Muscle of leg (tissue), 3 donors: ENCODE measurements at regions not wholly inside any gene's neighbourhood (a gene's known extent, or its start where the extent isn't known, plus 50 kb on each side); places are given as distances from the start of the nearest gene placed in this dataset.
A peak's percentile ranks its signal among the peaks of the same experiment; 100 is the strongest.
"Not testable (repeated sequence)": the region's sequence is repeated elsewhere in the genome, so short reads cannot be mapped to it uniquely, and the experiment has no call there.

Experiments
- DNase-seq: peaks from one replicate; pipeline ENCODE4 v3.0.0; 2013
- H3K27ac ChIP-seq: one replicate; pipeline ENCODE4 v1.5.1; 2013; ENCODE audit warnings: mild to moderate bottlenecking, low read length, control low read depth
- H3K27me3 ChIP-seq: one replicate; pipeline ENCODE4 v1.6.1; 2013; ENCODE audit warnings: low read length; ENCODE audit not compliant: control insufficient read depth, insufficient read depth
- H3K36me3 ChIP-seq: one replicate; pipeline ENCODE4 v1.6.1; 2013; ENCODE audit warnings: low read length; ENCODE audit not compliant: control insufficient read depth, insufficient read depth
- H3K4me1 ChIP-seq: one replicate; pipeline ENCODE4 v1.6.1; 2013; ENCODE audit warnings: low read length; ENCODE audit not compliant: control insufficient read depth, insufficient read depth
- H3K4me3 ChIP-seq: one replicate; pipeline ENCODE4 v1.5.1; 2013; ENCODE audit warnings: low read length, control low read depth
- H3K9me3 ChIP-seq: replicated peaks from 2 replicates; pipeline ENCODE4 v1.6.1; 2013; ENCODE audit warnings: low read depth, low read length; ENCODE audit not compliant: control insufficient read depth
- WGBS: methylation state at CpG from one replicate; pipeline ENCODE4 v1.1.5; 2013; ENCODE audit warnings: missing lambda C conversion rate; ENCODE audit not compliant: insufficient coverage; 5-methylcytosine and 5-hydroxymethylcytosine counted together

DNA sequence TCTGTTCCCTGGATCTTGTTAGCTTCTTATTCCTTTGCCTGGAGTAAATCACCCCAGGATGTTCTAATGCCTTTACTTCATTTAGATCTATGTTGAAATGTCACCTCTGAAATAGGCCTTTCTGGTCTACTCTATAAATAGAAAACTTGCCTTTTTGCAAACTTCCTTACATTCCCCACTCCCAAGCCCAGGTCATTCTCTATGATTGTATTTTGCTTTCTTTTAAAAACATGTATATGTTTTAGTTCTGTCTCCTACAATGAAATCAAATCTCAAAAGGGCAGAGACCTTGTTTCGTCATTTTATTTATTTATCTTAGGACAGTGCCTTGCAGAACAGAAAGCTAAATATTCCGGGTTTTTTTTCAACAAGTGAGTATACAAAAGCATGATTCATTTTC is 1657.7 kb upstream of the C9orf72 start:
- Histone ChIP-seq H3K36me3 (no peaks in the 10 kb centered on the region), H3K27ac (no peak overlapping the region), H3K9me3 (no peaks in the 10 kb centered on the region), H3K27me3 (no peaks in the 10 kb centered on the region), H3K4me1 (no peaks in the 10 kb centered on the region), H3K4me3 (no peak overlapping the region)
- no CpG with 5 or more reads among the region's 2 CpGs for WGBS
- no peak for DNase-seq

GRCh38 chr9:29233193-29233592 is 1659.9 kb upstream of the C9orf72 start:
- Histone ChIP-seq H3K4me1 (no peaks in the 10 kb centered on the region), H3K27me3 (no peaks in the 10 kb centered on the region), H3K4me3 (no peak overlapping the region), H3K36me3 (no peaks in the 10 kb centered on the region), H3K27ac (no peak overlapping the region), H3K9me3 (no peaks in the 10 kb centered on the region)
- WGBS: no CpG with 5 or more reads among the region's 2 CpGs
- DNase-seq: no peak

GRCh38 chr9:29241320-29241719 is 1668.0 kb upstream of the C9orf72 start:
- H3K27me3 ChIP-seq: no peaks in the 10 kb centered on the region
- WGBS: no CpG with 5 or more reads among the region's 1 CpG
- H3K4me3 ChIP-seq: no peak overlapping the region
- no peaks in the 10 kb centered on the region for H3K4me1 ChIP-seq
- no peak for DNase-seq
- no peak overlapping the region for H3K27ac ChIP-seq
- H3K36me3 ChIP-seq: no peaks in the 10 kb centered on the region
- H3K9me3 ChIP-seq: no peaks in the 10 kb centered on the region

DNA sequence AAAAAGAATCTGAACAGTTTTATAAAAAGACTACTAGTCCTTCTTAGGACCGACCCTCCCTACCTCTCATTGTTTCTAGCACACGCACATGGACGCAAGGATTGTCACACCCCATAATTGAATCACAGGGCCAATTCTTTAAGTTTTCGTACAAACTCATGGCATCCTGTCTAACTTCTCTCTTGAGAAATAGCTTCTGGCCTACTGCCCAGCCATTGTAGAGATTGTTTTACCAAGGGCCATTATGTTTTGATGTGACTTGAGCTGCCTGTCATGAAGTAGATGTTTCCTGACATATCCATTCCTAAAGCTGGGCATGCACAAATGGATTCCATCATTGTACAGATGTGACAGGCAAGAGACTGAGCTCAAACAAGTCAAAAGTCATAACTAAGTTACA is 1672.1 kb upstream of the C9orf72 start:
- no peak overlapping the region for H3K4me3 ChIP-seq
- WGBS: 100% methylated on average over 1 of the region's 4 CpGs
- H3K4me1 ChIP-seq: no peaks in the 10 kb centered on the region
- H3K27ac ChIP-seq: no peak overlapping the region
- peak; percentile 5 for DNase-seq
- no peaks in the 10 kb centered on the region for H3K36me3 ChIP-seq
- H3K27me3 ChIP-seq: no peaks in the 10 kb centered on the region
- no peaks in the 10 kb centered on the region for H3K9me3 ChIP-seq

GRCh38 chr9:29270400-29270799 is 1697.1 kb upstream of the C9orf72 start:
- not testable (repeated sequence) for DNase-seq, H3K27ac ChIP-seq
- 95% methylated on average over 4 of the region's 8 CpGs for WGBS

DNA sequence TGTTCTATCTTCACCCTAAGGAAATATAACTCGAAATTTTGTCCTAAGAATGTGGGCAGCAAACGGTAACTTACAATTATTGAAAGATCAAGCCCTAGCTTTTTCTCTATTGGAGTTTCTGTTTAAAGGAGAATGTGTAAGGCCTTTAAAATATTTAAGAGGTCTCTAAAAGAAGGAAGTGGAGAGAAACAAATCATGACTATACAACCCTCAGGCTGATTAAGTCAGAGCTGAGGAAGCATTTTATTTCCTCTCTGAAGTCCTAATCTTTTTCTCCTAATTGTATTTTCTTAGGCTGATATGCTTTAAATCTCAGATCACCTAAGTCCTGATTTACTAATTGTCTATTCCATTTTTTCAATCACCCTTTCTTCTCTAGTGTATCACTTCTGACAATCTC is 1708.8 kb upstream of the C9orf72 start:
- no peaks in the 10 kb centered on the region for H3K4me1 ChIP-seq
- H3K27me3 ChIP-seq: no peaks in the 10 kb centered on the region

More at GRCh38 chr9:29270400-29270799, 1697.1 kb upstream of the C9orf72 start:
- not testable (repeated sequence) for H3K9me3 ChIP-seq, H3K27me3 ChIP-seq, H3K36me3 ChIP-seq, H3K4me1 ChIP-seq, H3K4me3 ChIP-seq

DNA sequence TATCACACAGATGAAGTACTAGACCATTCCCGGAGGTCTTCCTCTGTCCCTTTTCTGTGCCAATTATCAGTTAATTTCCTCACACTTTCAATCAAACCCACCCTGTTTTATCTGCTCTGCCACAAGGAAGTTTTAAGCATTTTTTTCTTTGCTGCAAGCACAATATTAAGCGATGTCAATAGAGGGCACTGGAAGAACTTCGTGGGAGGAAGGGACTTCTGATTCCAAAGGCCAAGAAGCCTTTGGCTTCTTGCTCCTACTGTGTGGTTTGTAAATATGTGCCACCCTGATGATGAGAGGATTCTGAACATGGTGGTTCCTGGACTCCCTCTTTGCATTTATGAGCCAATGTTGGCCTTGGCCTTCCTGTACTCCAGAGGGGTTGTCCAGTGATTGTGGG is 1712.5 kb upstream of the C9orf72 start:
- no peak overlapping the region for H3K4me3 ChIP-seq
- DNase-seq: no peak
- no peak overlapping the region for H3K27ac ChIP-seq
- H3K27me3 ChIP-seq: no peaks in the 10 kb centered on the region
- WGBS: 51% methylated on average over 2 of the region's 3 CpGs
- H3K9me3 ChIP-seq: no peaks in the 10 kb centered on the region
- H3K36me3 ChIP-seq: no peaks in the 10 kb centered on the region
- no peaks in the 10 kb centered on the region for H3K4me1 ChIP-seq

More for the DNA sequence above, 1708.8 kb upstream of the C9orf72 start:
- Histone ChIP-seq H3K9me3 (no peaks in the 10 kb centered on the region), H3K4me3 (no peak overlapping the region), H3K36me3 (no peaks in the 10 kb centered on the region), H3K27ac (no peak overlapping the region)
- DNase-seq: no peak
- no CpG with 5 or more reads among the region's 2 CpGs for WGBS

DNA sequence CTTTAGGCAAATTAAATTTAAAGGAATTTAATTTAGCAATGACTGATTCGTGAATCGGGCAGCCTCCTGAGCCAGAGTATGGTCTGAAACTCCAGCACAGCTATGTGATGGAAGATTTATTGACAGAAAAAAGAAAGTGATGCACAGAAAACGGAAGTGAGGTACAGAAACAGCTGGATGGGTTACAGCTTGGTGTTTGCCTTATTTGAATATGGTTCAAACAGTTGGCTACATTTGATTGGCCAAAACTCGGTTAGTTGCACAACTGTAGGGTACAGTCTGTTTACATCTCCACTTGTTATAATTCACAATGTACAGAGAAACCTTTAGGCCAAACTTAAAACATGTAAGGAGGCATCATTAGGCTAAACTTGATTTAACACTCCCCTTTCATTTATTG is 1716.1 kb upstream of the C9orf72 start:
- H3K27ac ChIP-seq: no peak overlapping the region
- no peaks in the 10 kb centered on the region for H3K4me1 ChIP-seq
- no peak for DNase-seq
- no peak overlapping the region for H3K4me3 ChIP-seq
- no peaks in the 10 kb centered on the region for H3K27me3 ChIP-seq
- no peaks in the 10 kb centered on the region for H3K36me3 ChIP-seq
- H3K9me3 ChIP-seq: no peaks in the 10 kb centered on the region
- WGBS: 72% methylated on average over 4 of the region's 4 CpGs

DNA sequence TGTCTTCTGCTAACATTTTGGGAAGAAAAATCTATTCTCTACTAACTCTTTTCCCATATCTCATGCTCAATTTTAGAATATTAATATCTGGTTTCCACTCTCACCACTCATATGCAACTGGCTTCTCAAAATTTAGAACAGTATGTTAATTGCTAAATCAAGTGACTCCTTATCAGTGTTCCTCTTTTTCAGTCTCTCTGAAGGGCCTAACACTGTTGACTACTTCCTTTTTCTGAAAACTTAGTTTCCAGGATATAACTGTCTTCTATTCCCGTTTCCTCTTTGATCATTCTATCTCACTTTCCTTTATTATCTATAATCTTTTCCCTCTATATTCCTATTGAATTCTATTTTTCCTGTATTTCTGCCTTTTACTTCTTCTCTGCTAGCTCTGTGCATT is 1717.2 kb upstream of the C9orf72 start:
- WGBS: no CpG with 5 or more reads among the region's 1 CpG
- no peaks in the 10 kb centered on the region for H3K4me1 ChIP-seq
- no peaks in the 10 kb centered on the region for H3K9me3 ChIP-seq
- H3K27ac ChIP-seq: no peak overlapping the region
- H3K36me3 ChIP-seq: no peaks in the 10 kb centered on the region
- no peaks in the 10 kb centered on the region for H3K27me3 ChIP-seq
- peak; percentile 2 for DNase-seq
- no peak overlapping the region for H3K4me3 ChIP-seq

GRCh38 chr9:29297592-29297991 is 1724.3 kb upstream of the C9orf72 start:
- Histone ChIP-seq H3K27ac (no peak overlapping the region), H3K9me3 (peaks cover 2% of the 10 kb centered on the region), H3K4me1 (no peaks in the 10 kb centered on the region), H3K36me3 (no peaks in the 10 kb centered on the region), H3K27me3 (no peaks in the 10 kb centered on the region), H3K4me3 (no peak overlapping the region)
- WGBS: 0% methylated on average over 1 of the region's 2 CpGs
- no peak for DNase-seq

DNA sequence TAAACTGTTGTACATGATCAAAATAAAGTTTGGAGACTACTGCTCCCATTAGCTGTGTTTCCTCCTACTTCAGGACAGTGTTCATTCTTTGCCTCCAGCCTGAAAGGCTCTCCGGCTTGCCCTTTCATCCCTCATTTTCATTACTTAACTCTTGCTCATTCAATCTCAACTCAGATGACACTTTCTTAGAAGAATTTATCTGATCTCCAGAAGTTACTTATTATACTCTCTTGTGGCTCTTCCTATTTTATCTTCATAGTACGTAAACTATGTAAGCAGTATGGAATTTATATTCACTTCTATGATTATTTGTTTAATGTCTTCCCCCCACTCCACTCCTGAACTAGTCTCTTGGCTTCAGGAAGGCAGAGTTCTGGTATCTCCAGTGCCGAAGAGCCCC is 1737.9 kb upstream of the C9orf72 start:
- H3K4me1 ChIP-seq: no peaks in the 10 kb centered on the region
- no peaks in the 10 kb centered on the region for H3K9me3 ChIP-seq
- H3K36me3 ChIP-seq: no peaks in the 10 kb centered on the region
- DNase-seq: no peak
- WGBS: 50% methylated on average over 1 of the region's 3 CpGs
- H3K27me3 ChIP-seq: no peaks in the 10 kb centered on the region
- no peak overlapping the region for H3K27ac ChIP-seq
- H3K4me3 ChIP-seq: no peak overlapping the region
